ENCODE measurements at regions not wholly inside any gene's neighbourhood (a gene's known extent, or its start where the extent isn't known, plus 50 kb on each side); places are given as distances from the start of the nearest gene placed in this dataset.

DNA sequence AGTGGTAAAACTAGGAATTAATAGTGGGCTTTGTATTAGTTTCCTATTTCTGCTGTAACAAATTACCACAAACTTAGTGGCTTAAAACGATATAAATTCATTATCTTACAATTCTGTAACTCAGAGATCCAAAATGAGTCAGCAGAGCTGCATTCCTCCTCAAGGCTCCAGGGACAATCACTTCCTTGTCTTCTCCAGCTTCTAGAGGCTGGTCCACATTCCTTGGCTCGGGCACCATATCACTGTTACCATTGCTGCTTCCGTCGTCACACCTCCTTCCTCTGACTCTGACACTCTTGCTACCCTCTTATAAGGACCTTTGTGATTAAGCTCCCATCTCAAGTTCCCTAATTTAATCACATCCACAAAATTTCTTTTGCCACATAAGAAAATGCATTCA is 567.8 kb upstream of the KLHL29 start:
- no peak for DNase-seq

DNA sequence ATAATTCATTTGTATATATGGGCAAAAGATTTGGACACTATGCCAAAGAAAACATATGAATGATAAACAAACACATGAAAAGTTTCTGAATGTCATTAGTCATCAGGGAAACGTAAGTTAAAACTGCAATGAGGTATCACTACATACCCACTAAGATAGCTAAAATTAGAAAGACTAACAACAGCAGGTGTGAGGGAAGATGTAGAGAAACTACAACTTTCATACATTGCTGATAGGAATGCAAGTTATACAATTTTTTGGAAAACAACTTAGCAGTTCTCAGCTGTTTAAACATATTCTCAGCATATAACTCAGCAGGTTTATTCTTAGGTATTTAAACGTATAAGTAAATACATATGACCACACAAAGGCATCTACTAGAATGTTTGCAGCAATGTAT is 563.5 kb upstream of the KLHL29 start:
- DNase-seq, result no peak

DNA sequence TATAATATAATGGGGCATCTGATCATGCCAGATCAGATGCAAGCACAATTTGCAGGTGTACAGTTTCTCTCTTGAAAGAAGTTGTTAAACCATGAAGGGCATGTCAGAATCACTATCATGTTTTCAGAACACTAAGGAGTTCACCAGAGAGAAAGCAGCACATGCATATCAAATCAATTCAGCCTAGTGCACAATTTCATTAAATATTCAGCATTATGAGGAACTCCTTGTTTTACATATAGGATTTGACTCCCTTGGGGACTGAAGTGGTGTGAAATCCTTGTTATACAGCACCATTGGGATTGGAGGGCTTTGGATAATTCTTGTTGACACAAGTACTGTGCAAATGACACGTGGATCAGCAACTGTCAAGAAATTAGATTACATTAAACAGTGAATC is 562.1 kb upstream of the KLHL29 start:
- DNase-seq, result peak; percentile 81

DNA sequence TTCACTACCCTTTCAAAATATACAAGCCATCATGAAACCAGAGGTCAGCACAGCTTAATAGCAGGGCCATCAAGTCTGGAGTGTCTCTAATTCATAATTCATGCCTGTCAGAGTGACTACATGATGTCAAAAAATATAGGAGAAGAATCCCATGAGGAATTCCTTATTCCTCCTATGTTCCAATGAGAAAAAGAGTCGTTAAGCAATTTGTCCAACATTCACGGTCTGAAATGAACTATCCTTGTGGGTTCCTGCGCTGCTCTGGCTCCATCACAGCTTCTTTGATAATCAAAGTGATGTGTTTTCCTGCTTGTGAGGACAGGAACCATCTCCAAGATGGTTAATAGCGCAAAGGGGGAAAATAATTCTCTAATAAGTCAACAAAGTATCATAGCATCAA is 560.4 kb upstream of the KLHL29 start:
- no peak for DNase-seq

DNA sequence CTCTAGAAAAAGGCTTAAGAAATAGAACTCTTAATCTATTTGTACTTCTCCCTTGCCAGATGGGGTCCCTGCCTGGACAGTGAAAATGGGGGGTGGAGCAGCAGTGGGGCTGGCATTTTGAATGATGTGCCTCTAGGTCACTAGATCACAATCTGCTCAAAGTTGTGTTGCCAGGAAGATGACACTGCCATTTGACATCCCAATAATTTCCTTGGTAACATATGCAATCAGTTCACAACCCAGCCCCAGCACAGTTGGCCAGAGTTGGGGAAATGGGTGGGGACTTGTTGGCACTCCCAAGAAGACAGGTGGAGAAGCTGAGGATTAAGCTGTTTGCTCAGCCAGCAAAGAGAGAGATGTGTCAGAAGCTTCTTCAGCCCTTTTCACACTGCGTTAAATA is 558.3 kb upstream of the KLHL29 start:
- DNase-seq, result peak; percentile 69

DNA sequence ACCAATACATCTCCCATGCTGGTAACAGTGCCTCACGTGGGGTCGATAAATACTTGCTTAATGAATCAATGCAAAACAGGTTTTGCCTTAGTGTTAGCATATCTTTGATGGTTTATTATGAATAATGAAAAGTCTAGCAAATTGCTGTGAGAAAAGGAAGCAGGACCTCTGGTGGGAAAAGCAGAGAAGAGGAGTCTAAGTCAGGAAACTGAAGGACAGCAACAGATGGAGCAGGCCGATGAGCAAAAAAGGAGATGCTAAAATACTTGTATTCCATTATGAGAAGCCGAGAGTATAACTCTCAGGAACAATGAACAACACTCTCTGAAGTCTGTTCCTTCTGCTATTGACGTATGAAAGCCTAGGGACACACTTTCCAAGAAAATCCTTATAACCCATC is 555.2 kb upstream of the KLHL29 start:
- no peak for DNase-seq

DNA sequence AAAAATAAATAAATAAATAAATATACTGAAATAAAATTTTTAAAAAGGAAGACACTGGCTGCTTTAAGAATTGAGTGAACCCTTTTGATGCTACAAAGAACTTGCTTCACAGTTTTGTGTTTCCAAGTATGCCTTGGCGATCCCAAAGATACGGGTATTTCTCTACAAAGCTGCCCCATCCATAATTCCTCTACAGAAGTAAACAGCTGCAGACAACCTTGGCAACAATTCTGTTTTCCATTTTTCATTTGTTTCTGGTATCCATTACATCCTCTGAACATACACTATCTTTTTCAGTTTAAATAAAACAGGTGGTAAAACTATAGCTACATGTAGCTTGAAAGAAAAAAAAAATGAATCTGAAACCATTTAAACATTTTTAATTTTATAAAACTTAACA is 552.8 kb upstream of the KLHL29 start:
- no peak for DNase-seq

DNA sequence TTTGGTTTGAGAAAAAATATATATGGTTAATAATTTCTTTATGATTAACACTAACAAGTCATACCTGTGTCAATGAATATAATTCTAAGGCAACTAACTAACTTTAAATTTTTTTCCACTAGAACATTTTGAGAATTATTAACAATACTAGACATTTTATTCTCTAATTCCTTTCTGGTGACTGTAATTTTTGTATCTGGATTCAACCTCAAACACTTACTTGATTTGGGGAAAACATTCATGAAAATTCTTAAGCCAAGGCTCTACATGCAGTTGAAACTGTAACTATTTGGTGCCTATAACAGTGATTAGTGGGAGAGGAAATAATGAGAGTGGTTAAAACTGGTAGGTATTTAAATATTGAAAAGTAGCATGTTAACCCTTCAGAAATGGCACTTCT is 546.5 kb upstream of the KLHL29 start:
- no peak for DNase-seq

DNA sequence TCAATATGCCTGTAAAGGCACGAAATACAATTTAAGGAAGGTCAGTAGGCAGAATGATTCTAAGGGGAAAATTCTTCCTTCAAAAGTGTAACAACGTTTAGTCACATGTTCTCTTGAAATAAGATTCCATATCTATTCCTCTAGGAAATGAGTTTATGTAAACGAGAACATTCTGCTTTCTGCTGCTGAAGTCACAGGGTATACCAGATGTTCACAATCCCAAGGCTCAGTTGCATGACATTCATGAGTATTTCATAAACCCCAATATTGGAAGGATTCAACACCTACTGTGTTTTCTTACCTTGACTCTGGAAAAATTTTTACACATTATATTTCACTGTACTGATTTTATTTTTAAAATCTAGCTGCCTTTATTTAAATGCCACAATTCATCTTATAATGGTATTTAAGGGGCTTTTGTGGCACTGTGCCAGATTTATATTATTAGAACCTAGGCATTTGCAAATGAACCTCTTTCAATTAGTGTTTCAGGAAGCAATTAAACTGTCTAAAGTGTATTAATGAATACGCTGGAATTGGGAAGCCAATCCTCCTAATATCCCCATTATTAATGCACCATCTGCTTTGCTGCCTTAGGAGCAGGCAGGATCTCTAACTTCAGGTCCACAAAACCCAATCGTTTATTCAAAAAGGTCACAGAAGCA is 542.6 kb upstream of the KLHL29 start:
- peak; percentile 58 for DNase-seq

DNA sequence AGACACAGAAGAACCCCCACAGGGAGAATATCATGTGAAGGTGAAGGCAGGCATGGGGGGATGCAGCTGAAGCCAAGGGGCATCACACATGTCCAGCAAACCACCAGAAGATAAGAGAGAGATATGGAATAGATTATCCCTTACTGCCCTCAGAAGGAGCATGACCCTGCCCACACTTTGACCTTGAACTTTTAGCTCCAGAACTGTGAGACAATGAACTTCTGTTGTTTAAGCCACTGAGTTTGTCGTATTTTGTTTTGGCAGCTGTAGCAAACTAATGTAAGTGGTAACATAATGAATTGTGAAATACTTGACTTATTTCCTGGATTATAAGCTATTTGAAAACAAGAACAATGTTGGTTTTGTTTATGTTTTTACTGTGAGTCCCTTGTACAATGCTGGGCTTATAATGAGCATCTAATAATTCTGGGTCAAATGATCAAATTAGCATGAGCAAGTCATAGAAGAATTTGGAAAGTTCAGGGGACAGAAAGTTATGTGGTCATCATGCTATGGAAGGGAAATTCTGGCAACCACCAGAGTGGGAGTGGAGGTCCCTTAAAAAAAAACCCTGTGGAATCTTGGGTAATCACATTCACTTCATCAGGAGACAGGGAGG is 541.0 kb upstream of the KLHL29 start:
- no peak for DNase-seq

DNA sequence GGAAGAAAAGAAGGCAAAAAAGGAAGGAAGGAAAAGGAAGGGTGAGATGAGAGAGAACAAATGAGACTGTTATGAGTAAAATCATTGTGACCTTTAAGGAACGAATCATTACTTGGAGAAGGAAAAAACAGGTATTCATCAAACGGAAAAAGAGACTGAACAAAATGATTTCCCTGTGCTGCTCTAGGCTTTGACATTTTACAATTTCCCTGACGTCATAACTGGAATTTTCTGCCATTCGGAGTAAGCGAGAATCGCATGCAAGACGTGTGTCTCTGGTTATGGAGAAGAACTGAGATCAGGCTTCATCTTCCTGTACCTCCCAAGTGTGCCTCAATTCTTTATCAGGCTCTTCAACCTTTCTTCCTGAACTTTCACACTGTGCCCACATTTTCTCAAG is 534.7 kb upstream of the KLHL29 start:
- no peak for DNase-seq

DNA sequence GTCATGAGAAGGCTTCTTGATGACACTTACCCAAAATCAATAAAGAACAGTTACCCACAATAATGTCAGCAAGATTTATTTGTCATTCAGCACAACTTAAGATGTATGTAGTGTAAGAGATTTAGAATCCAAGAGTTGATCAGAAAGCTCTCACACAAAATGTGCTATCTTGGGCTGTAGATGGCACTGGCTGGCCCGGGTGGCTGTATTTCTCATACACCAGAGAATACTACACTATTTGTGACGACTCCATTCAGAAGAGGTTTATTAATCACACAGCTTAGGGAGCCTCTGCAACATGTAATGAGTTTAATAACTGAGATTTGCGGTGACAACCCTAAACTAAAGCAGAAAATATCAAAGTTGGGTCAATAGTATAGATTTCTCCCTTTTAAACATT is 530.4 kb upstream of the KLHL29 start:
- DNase-seq, result no peak

DNA sequence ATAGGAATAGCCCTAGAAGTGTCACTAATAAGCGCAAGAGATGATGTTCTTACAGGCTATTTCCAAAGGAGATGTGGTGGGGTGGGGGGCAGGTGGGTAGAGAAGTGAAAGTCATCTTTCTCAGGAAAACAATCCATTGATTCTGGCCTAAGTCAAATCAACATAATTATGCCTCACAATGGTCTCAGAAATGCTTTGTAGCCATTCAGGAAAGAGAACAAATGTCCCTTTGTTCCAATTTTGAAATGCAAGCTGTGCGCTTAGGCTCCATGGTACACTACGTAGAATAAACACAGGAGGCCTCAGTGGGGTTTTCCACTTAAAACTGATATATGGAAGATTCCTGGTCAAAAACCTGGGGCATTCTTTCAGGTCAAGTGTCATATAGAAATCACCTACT is 529.9 kb upstream of the KLHL29 start:
- no peak for DNase-seq

DNA sequence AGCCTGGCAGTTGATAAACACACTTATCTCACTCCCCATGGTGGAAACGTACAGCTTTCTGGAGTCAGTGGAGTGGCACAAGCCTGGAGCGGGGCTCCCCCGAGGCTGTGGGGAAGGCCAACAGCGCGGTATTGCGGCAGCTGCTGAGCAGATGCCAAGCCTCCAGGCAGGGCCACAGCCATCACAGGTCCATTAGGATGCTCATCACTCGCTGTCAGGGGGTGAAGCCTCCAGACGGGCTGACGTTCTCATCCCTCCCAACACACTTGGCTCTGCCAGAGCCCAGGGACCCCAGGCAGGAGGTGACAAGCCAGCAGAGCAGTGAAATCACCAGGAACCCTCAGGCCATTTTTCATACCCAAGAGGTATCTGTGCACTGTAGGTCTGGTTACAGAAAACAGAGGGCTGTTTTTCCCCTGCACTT is 529.2 kb upstream of the KLHL29 start:
- peak; percentile 83 for DNase-seq

DNA sequence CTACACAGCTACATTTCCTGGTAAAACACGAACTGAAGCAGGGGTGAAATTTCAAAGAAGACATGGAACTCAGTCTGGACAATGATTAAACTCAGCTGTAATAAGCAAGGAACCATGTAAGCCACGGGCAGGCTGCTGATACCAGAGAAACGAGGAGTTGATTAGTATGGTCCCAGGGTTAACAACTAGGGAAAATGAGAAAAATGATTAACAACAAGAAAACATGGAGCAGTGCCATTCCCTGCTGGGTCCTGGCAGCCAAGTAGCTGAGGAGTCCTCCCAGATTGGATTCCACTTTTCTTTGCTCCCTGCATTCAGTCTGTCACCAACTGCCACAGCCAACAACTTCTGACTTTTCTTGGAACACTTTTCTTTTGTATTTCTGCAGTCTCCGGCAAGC is 517.0 kb upstream of the KLHL29 start:
- DNase-seq, result no peak

DNA sequence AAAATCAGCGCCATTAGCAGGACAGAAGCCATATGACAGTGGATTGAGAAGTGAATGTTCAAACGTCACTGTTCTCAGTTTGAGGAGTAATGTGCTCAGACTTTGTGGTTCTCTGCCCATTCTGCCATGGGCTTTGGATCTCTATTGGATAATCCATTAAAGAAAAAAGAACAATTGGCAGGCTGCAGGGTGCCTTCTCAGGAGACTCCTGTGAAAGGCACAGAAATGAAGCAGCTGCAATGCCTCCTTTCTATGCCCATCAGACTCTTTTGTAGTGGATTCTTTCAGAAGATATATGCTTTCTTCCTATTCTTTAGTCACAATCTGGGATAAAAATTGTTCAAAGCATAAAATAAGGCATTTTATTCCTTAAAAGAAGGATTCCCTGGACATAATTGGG is 506.9 kb upstream of the KLHL29 start:
- no peak for DNase-seq

DNA sequence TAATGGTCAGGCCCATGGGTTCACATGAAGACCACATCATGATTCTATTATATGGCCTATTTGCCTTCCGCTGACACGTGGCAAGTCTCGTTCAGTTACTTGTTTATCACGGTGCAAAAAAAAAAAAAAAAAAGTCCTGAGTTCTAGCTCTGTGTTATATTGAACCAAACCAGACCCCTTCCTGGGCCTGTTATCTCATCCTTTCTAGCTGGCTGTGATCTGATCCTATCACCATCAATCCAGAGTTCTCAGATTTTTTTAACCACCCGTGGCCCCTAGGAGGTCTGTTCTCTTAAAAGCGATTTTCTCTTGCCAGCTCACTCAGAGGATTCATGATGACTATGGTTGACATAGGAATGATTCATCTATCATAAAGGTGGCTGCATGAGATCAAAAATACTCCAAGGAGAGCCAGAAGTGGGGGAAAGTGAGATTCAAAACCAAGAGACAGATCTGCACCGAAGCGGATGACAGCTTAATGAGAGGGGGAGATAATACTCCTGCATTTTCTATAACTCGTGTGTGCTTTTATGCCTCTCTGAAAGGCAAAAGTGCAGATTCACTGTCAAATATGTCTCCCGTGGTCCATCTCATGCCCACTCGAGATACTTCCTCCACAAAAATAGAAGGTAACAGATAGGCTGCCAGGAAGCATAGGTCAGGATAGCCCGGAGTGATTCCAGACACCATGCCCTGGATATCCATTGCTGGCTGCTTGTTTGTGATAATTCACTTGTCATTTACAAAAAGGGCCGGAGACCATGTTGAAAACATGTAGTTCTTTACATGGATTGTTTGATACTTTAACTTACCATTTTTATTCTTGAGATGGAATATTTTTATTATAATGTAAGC is 505.7 kb upstream of the KLHL29 start:
- no peak for DNase-seq

DNA sequence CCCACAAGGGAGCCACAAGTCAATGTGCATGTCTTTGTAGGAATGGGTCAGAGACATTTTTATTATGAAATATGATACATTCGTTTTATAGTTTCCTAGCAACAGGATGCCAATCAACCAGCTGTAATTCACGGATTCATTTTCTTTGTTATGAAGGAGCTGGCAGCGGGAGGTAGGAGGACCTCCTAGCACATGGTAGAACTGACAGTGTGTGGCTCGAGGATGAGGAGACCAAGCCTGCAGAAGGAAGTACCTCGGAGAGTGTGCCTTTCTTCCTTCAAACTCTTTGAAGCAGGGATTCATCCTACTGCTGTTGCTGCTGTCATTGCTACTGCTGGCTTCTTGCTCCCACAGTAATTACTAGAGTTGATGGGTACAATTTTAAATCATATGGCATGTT is 504.8 kb upstream of the KLHL29 start:
- DNase-seq, result peak; percentile 48

DNA sequence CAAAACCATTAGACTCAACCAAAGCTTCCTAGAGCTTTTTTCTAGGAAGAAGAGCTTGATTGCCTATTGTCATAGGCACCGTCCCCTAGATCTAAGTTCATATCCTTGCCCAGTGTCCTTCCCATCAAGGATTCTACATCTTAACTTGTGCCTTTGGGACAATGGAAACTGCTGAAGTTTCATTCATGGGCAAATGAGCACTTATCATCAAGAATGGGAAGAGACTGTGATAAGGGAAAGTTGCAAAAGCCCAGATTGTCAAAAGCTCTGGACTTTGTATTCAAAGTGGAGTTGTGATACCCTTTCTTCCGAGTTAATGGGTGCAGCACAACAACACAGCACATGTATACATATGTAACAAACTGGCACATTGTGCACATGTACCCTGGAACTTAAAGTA is 503.0 kb upstream of the KLHL29 start:
- no peak for DNase-seq

DNA sequence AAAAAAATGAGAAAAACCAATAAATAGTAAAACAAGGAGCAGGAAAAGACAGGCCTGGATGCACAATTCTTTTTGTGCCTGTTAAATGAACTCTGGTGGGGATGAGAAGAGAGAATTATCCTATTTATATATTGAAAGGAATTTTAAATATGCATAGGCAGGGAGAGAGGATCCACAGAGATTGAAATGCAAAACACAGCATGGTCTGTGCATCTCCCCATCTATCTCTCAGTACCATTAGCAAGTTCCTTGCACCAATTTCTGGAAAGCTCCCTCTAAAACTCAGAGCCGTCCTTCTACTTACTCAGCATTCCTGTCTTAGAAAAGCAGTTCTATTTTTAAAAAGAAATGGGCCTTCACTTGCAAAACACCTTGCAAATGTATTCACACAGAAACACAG is 502.3 kb upstream of the KLHL29 start:
- DNase-seq, result no peak

DNA sequence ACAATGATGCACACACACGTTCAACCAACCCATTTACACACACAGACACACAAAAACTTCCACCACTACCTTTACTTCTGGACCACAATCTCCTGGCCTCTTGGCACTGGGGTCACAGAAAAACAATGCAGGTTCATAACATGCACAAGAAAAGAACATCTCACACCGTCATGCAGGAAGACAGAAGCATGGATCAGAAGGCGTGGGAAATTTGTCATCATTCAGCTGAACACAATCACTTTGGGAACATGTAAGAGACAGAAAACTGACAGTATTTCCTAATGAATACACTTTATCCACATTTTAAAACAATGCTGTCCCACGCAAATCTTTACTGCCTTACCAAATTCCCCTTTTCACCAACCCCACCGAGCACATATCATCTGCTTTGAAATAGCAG is 501.9 kb upstream of the KLHL29 start:
- DNase-seq, result no peak

DNA sequence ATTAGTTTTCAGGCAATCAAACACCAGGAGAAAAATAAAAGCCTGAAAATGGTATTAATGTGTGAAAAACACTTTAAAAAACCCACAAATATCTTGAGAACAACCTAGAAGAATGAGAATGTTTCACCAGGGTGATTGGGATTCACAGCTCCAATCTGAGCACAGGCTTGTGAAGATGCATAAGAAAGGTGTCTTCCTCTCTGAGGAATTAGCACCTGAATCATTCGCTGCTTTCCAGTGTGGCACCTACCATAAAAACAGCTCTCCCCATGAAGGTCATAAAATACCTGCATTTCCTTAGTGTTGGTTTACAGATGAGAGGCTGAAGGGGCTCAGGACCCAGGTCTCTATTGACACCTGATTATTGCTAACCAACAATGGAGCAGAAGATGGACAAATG is 499.7 kb upstream of the KLHL29 start:
- no peak for DNase-seq

DNA sequence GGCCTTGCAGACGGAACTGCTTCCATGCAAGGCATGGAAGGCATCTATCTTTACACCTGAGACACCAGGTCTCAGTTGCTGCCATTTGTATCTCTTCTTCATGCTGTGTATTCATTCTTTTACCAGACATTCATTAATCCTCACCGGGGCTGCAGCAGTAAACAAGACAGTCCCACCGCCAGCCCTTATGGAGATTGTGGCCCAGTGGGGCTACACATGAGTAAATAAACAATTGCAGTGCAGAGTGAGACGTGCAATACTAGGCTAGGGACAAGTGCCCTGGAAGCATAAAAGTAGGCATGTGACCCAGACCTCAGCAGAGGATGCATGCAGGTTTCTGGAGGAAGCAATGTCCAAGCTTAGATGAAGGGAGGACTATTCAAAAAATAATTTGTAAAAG is 497.6 kb upstream of the KLHL29 start:
- no peak for DNase-seq

DNA sequence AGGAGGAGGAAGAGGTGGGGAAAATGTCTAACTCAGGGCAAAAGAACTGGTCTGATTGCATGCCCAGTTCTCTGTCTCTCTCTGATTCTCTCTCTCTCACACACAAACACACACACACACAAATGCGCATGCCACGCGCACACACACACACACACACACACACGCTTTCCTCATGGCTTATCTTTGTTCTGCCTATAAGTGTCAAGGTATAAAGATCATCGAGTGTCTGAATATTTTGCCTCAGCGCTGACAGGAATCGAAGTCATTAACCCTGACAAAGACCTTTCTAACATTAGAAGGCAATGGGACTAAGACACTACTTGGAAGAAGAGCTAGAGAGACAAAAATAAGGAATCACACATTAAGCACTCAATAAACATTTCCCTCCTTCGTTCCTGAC is 497.1 kb upstream of the KLHL29 start:
- no peak for DNase-seq

Data from NCI-H2171 treated with DMSO at 0.1 percent for 48 hours (cell line).